PC-3 (cell line): ENCODE measurements at regions not wholly inside any gene's neighbourhood (a gene's known extent, or its start where the extent isn't known, plus 50 kb on each side); places are given as distances from the start of the nearest gene placed in this dataset.

Source experiments
- ATAC-seq: fragments of 200-7000 bp; cut with Tn5 transposase; 2 replicates; pipeline ENCODE4 v1.9.1; 2020; ENCODE audit warnings: mild to moderate bottlenecking, moderate library complexity
- BruUV-seq: library from RNA; stranded (reverse); fragments of 400-500 nt; replicated peaks from 2 replicates; lab custom pipeline; 2021; lab: Mats Ljungman, UMichigan
- CTCF ChIA-PET: fragments of 300-600 bp; sonication (Branson Sonifier 250); formaldehyde crosslinking; loops from one replicate; lab custom pipeline; 2022; ENCODE audit warnings: antibody characterized with exemption; lab: Charles Lee
- POLR2A ChIA-PET: fragments of 300-600 bp; sonication (Branson Sonifier 250); formaldehyde crosslinking; loops from one replicate; lab custom pipeline; 2022; ENCODE audit warnings: antibody characterized with exemption; ENCODE audit not compliant: unreplicated experiment; lab: Charles Lee
- DNase-seq: peaks from one replicate; pipeline ENCODE4 v3.0.0-alpha.2; 2015
- H2AFZ ChIP-seq: fragments of 300-600 bp; sonication (generic); 2 replicates; pipeline ENCODE4 v1.6.0; 2016; ENCODE audit warnings: antibody characterized with exemption, low read length
- H3F3A ChIP-seq: fragments of 300-600 bp; sonication (generic); one replicate; pipeline ENCODE4 v1.6.0; 2017; ENCODE audit warnings: antibody characterized with exemption, low read length, control low read depth, mild to moderate bottlenecking; ENCODE audit not compliant: unreplicated experiment
- H3K27ac ChIP-seq: fragments of 300-600 bp; sonication (generic); 2 replicates; pipeline ENCODE4 v1.5.1; 2016; ENCODE audit warnings: mild to moderate bottlenecking, low read length
- H3K27me3 ChIP-seq: fragments of 300-600 bp; sonication (generic); 2 replicates; pipeline ENCODE4 v1.6.1; 2016; ENCODE audit warnings: low read length, mixed read lengths
- H3K36me3 ChIP-seq: fragments of 300-600 bp; sonication (generic); 2 replicates; pipeline ENCODE4 v1.6.1; 2016; ENCODE audit warnings: low read depth, mixed run types, low read length, mixed read lengths
- H3K4me1 ChIP-seq: fragments of 300-600 bp; sonication (generic); 2 replicates; pipeline ENCODE4 v1.5.1; 2016; ENCODE audit warnings: low read length; ENCODE audit not compliant: insufficient read depth
- H3K4me2 ChIP-seq: fragments of 300-600 bp; sonication (generic); 2 replicates; pipeline ENCODE4 v1.6.0; 2016; ENCODE audit warnings: low read length
- H3K4me3 ChIP-seq: fragments of 300-600 bp; sonication (generic); 2 replicates; pipeline ENCODE4 v1.5.1; 2016; ENCODE audit warnings: mild to moderate bottlenecking, low read length, mixed read lengths
- H3K79me2 ChIP-seq: fragments of 300-600 bp; sonication (generic); 2 replicates; pipeline ENCODE4 v1.6.1; 2017; ENCODE audit warnings: low read length, mixed read lengths
- H3K9ac ChIP-seq: fragments of 300-600 bp; sonication (generic); 2 replicates; pipeline ENCODE4 v1.6.0; 2016; ENCODE audit warnings: mild to moderate bottlenecking, low read length
- H3K9me2 ChIP-seq: fragments of 300-600 bp; sonication (generic); replicated peaks from 2 replicates; pipeline ENCODE4 v1.6.1; 2016; ENCODE audit warnings: mixed run types, low read length, mixed read lengths
- H3K9me3 ChIP-seq: fragments of 300-600 bp; sonication (generic); 2 replicates; pipeline ENCODE4 v1.6.1; 2016; ENCODE audit warnings: low read length, mixed read lengths
- H4K20me1 ChIP-seq: fragments of 300-600 bp; sonication (generic); 2 replicates; pipeline ENCODE4 v1.6.1; 2016; ENCODE audit warnings: low read length, mixed read lengths
- EZH2 ChIP-seq: fragments of 300-600 bp; sonication (generic); IDR thresholded peaks from one replicate; pipeline ENCODE4 v1.6.1; 2017; ENCODE audit warnings: antibody characterized with exemption, mild to moderate bottlenecking, low read length; ENCODE audit not compliant: unreplicated experiment
- EZH2phosphoT487 ChIP-seq: fragments of 300-600 bp; sonication (generic); IDR thresholded peaks from 2 replicates; pipeline ENCODE4 v1.6.1; 2018; ENCODE audit warnings: mild to moderate bottlenecking, antibody characterized with exemption, low read length, borderline replicate concordance
- intact Hi-C: fragments of 100-400 bp; cut with micrococcal nuclease; formaldehyde crosslinking; loops from 2 replicates; pipeline ENCODE4 v1.9.0; 2023
- TF ChIP-seq, protein P1 (sequence below): fragments of 300-600 bp; sonication (generic); conservative IDR thresholded peaks from 2 replicates; pipeline ENCODE4 v1.5.1; 2017; ENCODE audit warnings: antibody characterized with exemption, low read depth, mild to moderate bottlenecking, low read length

GRCh38 chr14:104394409-104394851, 185.1 kb upstream of the C14orf180 start:
- Histone ChIP-seq H2AFZ (no peak overlapping the region), H3K4me3 (no peak overlapping the region), H3K27ac (no peak overlapping the region), H3K9me3 (peaks cover 11% of the 10 kb centered on the region), H3K4me1 (no peaks in the 10 kb centered on the region), H3K79me2 (no peaks in the 10 kb centered on the region), H3F3A (no peaks in the 10 kb centered on the region), H3K36me3 (no peaks in the 10 kb centered on the region), H3K4me2 (no peak overlapping the region), H4K20me1 (no peaks in the 10 kb centered on the region), H3K27me3 (peaks cover 89% of the 10 kb centered on the region), H3K9me2 (no peaks in the 10 kb centered on the region), H3K9ac (no peak overlapping the region)
- CTCF ChIA-PET, result no interaction called here
- POLR2A ChIA-PET, result no interaction called here
- BruUV-seq, result no TSS peak
- DNase-seq (no peak), ATAC-seq (no peak)
- no peak for TF ChIP-seq EZH2
- TF ChIP-seq EZH2phosphoT487, result no peak
- TF ChIP-seq, protein P1, sequence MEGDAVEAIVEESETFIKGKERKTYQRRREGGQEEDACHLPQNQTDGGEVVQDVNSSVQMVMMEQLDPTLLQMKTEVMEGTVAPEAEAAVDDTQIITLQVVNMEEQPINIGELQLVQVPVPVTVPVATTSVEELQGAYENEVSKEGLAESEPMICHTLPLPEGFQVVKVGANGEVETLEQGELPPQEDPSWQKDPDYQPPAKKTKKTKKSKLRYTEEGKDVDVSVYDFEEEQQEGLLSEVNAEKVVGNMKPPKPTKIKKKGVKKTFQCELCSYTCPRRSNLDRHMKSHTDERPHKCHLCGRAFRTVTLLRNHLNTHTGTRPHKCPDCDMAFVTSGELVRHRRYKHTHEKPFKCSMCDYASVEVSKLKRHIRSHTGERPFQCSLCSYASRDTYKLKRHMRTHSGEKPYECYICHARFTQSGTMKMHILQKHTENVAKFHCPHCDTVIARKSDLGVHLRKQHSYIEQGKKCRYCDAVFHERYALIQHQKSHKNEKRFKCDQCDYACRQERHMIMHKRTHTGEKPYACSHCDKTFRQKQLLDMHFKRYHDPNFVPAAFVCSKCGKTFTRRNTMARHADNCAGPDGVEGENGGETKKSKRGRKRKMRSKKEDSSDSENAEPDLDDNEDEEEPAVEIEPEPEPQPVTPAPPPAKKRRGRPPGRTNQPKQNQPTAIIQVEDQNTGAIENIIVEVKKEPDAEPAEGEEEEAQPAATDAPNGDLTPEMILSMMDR, result no peak
- intact Hi-C loops, result no loop called here

DNA sequence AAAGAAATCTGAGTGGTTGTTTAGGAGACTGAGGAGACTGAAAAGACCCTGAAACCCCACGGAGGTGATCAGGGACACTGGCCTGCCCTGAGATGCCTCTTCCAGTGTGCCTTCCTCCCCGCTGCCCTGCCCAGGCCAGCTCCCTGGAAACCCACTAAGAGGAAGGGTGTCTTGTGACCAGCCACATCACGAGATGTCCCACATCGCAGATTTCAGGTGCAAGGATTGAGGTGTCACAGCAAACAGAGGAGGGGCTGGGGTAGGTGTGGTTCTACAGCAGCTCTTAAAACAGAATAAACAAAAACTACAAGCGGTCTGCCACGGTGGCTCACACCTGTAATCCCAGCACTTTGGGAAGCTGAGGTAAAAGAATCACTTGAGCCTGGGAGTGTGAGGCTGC, 184.3 kb upstream of the C14orf180 start:
- Histone ChIP-seq H3K9me3 (peaks cover 11% of the 10 kb centered on the region), H3K9ac (no peak overlapping the region), H3K4me1 (no peaks in the 10 kb centered on the region), H3K27me3 (peaks cover 81% of the 10 kb centered on the region), H3K36me3 (no peaks in the 10 kb centered on the region), H3K9me2 (no peaks in the 10 kb centered on the region), H3F3A (no peaks in the 10 kb centered on the region), H3K27ac (no peak overlapping the region), H2AFZ (no peak overlapping the region), H3K79me2 (no peaks in the 10 kb centered on the region), H3K4me2 (no peak overlapping the region), H3K4me3 (no peak overlapping the region), H4K20me1 (no peaks in the 10 kb centered on the region)
- TF ChIP-seq EZH2 (no peak), EZH2phosphoT487 (no peak)
- TF ChIP-seq, protein P1, result no peak
- DNase-seq, result no peak
- intact Hi-C loops, result no loop called here
- POLR2A ChIA-PET, result no interaction called here
- no TSS peak for BruUV-seq
- no peak for ATAC-seq
- CTCF ChIA-PET, result no interaction called here

- no peak for TF ChIP-seq EZH2phosphoT487
- CTCF ChIA-PET, result no interaction called here
- POLR2A ChIA-PET, result no interaction called here
Observed at GRCh38 chr14:104395941-104396681, 183.5 kb upstream of the C14orf180 start.

More at GRCh38 chr14:104395941-104396681, 183.5 kb upstream of the C14orf180 start:
- Histone ChIP-seq H3K9me3 (peaks cover 11% of the 10 kb centered on the region), H3K27ac (no peak overlapping the region), H3K79me2 (no peaks in the 10 kb centered on the region), H3K4me3 (no peak overlapping the region), H3K27me3 (peaks cover 73% of the 10 kb centered on the region), H3K36me3 (no peaks in the 10 kb centered on the region), H2AFZ (no peak overlapping the region), H3K9me2 (no peaks in the 10 kb centered on the region), H3F3A (no peaks in the 10 kb centered on the region), H4K20me1 (no peaks in the 10 kb centered on the region), H3K9ac (no peak overlapping the region), H3K4me2 (no peak overlapping the region), H3K4me1 (no peaks in the 10 kb centered on the region)
- intact Hi-C loops, result no loop called here
- no peak for DNase-seq
- ATAC-seq, result no peak
- BruUV-seq, result no TSS peak
